HCT116 (cell line): ENCODE measurements at regions not wholly inside any gene's neighbourhood (a gene's known extent, or its start where the extent isn't known, plus 50 kb on each side); places are given as distances from the start of the nearest gene placed in this dataset.

Experiments
- ATAC-seq: fragments of 200-7000 bp; cut with Tn5 transposase; 2 replicates; pipeline ENCODE4 v1.9.1; 2020; ENCODE audit warnings: mild to moderate bottlenecking, moderate library complexity
- BruUV-seq: library from RNA; stranded (reverse); fragments of 400-500 nt; replicated peaks from 2 replicates; lab custom pipeline; 2021; lab: Mats Ljungman, UMichigan
- CTCF ChIA-PET: fragments of 300-600 bp; sonication (Branson Sonifier 250); formaldehyde crosslinking; loops from one replicate; lab custom pipeline; 2021; ENCODE audit warnings: antibody characterized with exemption; lab: Charles Lee
- POLR2A ChIA-PET: fragments of 300-600, 350-600 bp; sonication (Branson Sonifier 250); formaldehyde crosslinking; loops from one replicate; lab custom pipeline; 2021; ENCODE audit warnings: antibody characterized with exemption; lab: Charles Lee
- RAD21 ChIA-PET, 2 experiments: fragments of 300-600 bp; sonication (Branson Sonifier 250); formaldehyde crosslinking; loops; one replicate each; lab custom pipeline; 2023; ENCODE audit warnings: low total read pairs in 2 of 2; ENCODE audit not compliant: uncharacterized antibody in 2 of 2, unreplicated experiment in 2 of 2, low non-redundant PET in 1 of 2; lab: Charles Lee
- DNase-seq: peaks from one replicate; pipeline ENCODE4 v3.0.0-alpha.2; 2010; ENCODE audit warnings: low read depth, low spot score
- H2AFZ ChIP-seq: fragments of 200-600 bp; shearing (Covaris generic), sonication (generic); 2 replicates; pipeline ENCODE4 v1.6.1; 2017; ENCODE audit warnings: low read depth, mixed run types, mixed read lengths, antibody characterized with exemption, low read length; ENCODE audit not compliant: poor library complexity, severe bottlenecking
- H3K27ac ChIP-seq: 2 replicates; pipeline ENCODE4 v1.5.1; 2012; ENCODE audit warnings: low read depth, low read length
- H3K27me3 ChIP-seq: fragments of 200-600 bp; sonication (generic); 2 replicates; pipeline ENCODE4 v1.6.1; 2016; ENCODE audit warnings: mixed run types, low read length, mixed read lengths; ENCODE audit not compliant: insufficient read depth
- H3K36me3 ChIP-seq, 2 experiments: fragments of 200-500 bp in 1 of 2; fragments of 200-600 bp in 1 of 2; sonication (Bioruptor generic) in 1 of 2; sonication (generic) in 1 of 2; 2 replicates each; pipeline versions ENCODE4 v1.5.1 to v1.6.1; 2014 to 2016; ENCODE audit warnings: low read length in 2 of 2, inconsistent platforms in 1 of 2, mixed read lengths in 1 of 2, mixed run types in 1 of 2; ENCODE audit not compliant: insufficient read depth in 2 of 2, control insufficient read depth in 1 of 2
- H3K4me1 ChIP-seq, 2 experiments: fragments of 200-600 bp in 1 of 2; sonication (generic) in 1 of 2; 2 replicates each; pipeline versions ENCODE4 v1.5.1 to v1.6.1; 2012 to 2017; ENCODE audit warnings: low read length in 2 of 2, inconsistent platforms in 1 of 2, mild to moderate bottlenecking in 1 of 2, mixed read lengths in 1 of 2, mixed run types in 1 of 2, moderate library complexity in 1 of 2; ENCODE audit not compliant: insufficient read depth in 2 of 2, control insufficient read depth in 1 of 2
- H3K4me2 ChIP-seq: fragments of 200-600 bp; sonication (generic); 2 replicates; pipeline ENCODE4 v1.6.1; 2017; ENCODE audit warnings: mixed run types, low read length, mixed read lengths
- H3K4me3 ChIP-seq, 2 experiments: fragments of 200-600 bp in 1 of 2; sonication (generic) in 1 of 2; replicated peaks in 1 of 2; 2 replicates each; pipeline ENCODE4 v1.5.1; 2011 to 2016; ENCODE audit warnings: low read length in 2 of 2, control low read depth in 1 of 2, low read depth in 1 of 2, mild to moderate bottlenecking in 1 of 2, mixed read lengths in 1 of 2, mixed run types in 1 of 2
- H3K79me2 ChIP-seq: fragments of 200-600 bp; sonication (generic); 2 replicates; pipeline ENCODE4 v1.6.1; 2017; ENCODE audit warnings: mild to moderate bottlenecking, mixed run types, low read length, moderate library complexity, mixed read lengths; ENCODE audit not compliant: insufficient read depth
- H3K9ac ChIP-seq: fragments of 200-600 bp; sonication (generic); 2 replicates; pipeline ENCODE4 v1.6.1; 2016; ENCODE audit warnings: low read length, mixed read lengths
- H3K9me2 ChIP-seq: fragments of 200-600 bp; sonication (generic), shearing (Covaris generic); 2 replicates; pipeline ENCODE4 v1.6.1; 2017; ENCODE audit warnings: mixed run types, mild to moderate bottlenecking, moderate library complexity; ENCODE audit not compliant: insufficient read depth
- H3K9me3 ChIP-seq, 2 experiments: fragments of 200-500 bp in 1 of 2; fragments of 200-600 bp in 1 of 2; sonication (Bioruptor generic) in 1 of 2; sonication (generic) in 1 of 2; 2 replicates each; pipeline ENCODE4 v1.6.1; 2014 to 2017; ENCODE audit warnings: low read length in 2 of 2, mixed read lengths in 2 of 2, inconsistent platforms in 1 of 2, low read depth in 1 of 2, mild to moderate bottlenecking in 1 of 2, mixed run types in 1 of 2, moderate library complexity in 1 of 2; ENCODE audit not compliant: control insufficient read depth in 1 of 2, insufficient read depth in 1 of 2
- H4K20me1 ChIP-seq: fragments of 200-600 bp; sonication (generic), shearing (Covaris generic); 2 replicates; pipeline ENCODE4 v1.6.1; 2017; ENCODE audit warnings: mixed run types, mild to moderate bottlenecking, moderate library complexity; ENCODE audit not compliant: insufficient read depth
- ATF3 ChIP-seq: IDR thresholded peaks from 2 replicates; pipeline ENCODE4 v1.6.1; 2012
- EZH2phosphoT487 ChIP-seq: fragments of 200-600 bp; IDR thresholded peaks from 2 replicates; pipeline ENCODE4 v1.6.1; 2018; ENCODE audit warnings: antibody characterized with exemption, borderline replicate concordance
- MAX ChIP-seq: IDR thresholded peaks from 2 replicates; pipeline ENCODE4 v1.6.1; 2012
- RAD21 ChIP-seq: IDR thresholded peaks from 2 replicates; pipeline ENCODE4 v1.6.1; 2012; ENCODE audit warnings: low read depth, mild to moderate bottlenecking
- SIN3A ChIP-seq: IDR thresholded peaks from 2 replicates; pipeline ENCODE4 v1.6.1; 2012; ENCODE audit warnings: low read depth
- YY1 ChIP-seq: IDR thresholded peaks from 2 replicates; pipeline ENCODE4 v1.6.1; 2011; ENCODE audit warnings: low read length, low read depth, moderate library complexity, mild to moderate bottlenecking; ENCODE audit not compliant: insufficient replicate concordance; ENCODE audit errors: extremely low read depth
- intact Hi-C: fragments of 100-400 bp; cut with micrococcal nuclease; formaldehyde crosslinking; loops from 2 replicates; pipeline ENCODE4 v1.10.0; 2022

GRCh38 chr17:71883845-71884244 is 237.0 kb upstream of the SOX9 start:
- H3K4me3 ChIP-seq, result no peak overlapping the region
- H3K4me2 ChIP-seq, result no peak overlapping the region
- no peaks in the 10 kb centered on the region for H3K9me3 ChIP-seq
- BruUV-seq, result no TSS peak
- H3K9ac ChIP-seq, result no peak overlapping the region
- H3K27me3 ChIP-seq, result no peaks in the 10 kb centered on the region
- ChIA-PET RAD21 (no interaction called here), CTCF (no interaction called here), POLR2A (no interaction called here)
- ATAC-seq, result no peak
- no peaks in the 10 kb centered on the region for H4K20me1 ChIP-seq
- no peak for DNase-seq
- H3K36me3 ChIP-seq, result no peaks in the 10 kb centered on the region
- no peaks in the 10 kb centered on the region for H3K4me1 ChIP-seq
- H3K79me2 ChIP-seq, result no peaks in the 10 kb centered on the region
- no peak overlapping the region for H2AFZ ChIP-seq
- TF ChIP-seq YY1 (no peak), ATF3 (no peak), EZH2phosphoT487 (no peak), SIN3A (no peak)
- H3K27ac ChIP-seq, result no peak overlapping the region
- intact Hi-C loops, result no loop called here
- H3K9me2 ChIP-seq, result no peaks in the 10 kb centered on the region

GRCh38 chr17:71885662-71886061 is 235.2 kb upstream of the SOX9 start:
- ChIA-PET CTCF (no interaction called here), RAD21 (no interaction called here), POLR2A (no interaction called here)
- Histone ChIP-seq H3K79me2 (no peaks in the 10 kb centered on the region), H3K4me3 (no peak overlapping the region), H4K20me1 (no peaks in the 10 kb centered on the region), H3K4me2 (no peak overlapping the region), H3K4me1 (no peaks in the 10 kb centered on the region), H3K27ac (no peak overlapping the region), H3K27me3 (no peaks in the 10 kb centered on the region), H3K9ac (no peak overlapping the region), H3K36me3 (no peaks in the 10 kb centered on the region), H3K9me3 (no peaks in the 10 kb centered on the region), H2AFZ (no peak overlapping the region), H3K9me2 (no peaks in the 10 kb centered on the region)
- peak; percentile 37; the same call in 1 of the 2 replicates for TF ChIP-seq RAD21
- TF ChIP-seq MAX, result no peak
- intact Hi-C loops, result no loop called here
- no peak for DNase-seq
- no peak for ATAC-seq
- no TSS peak for BruUV-seq
